Uterus (tissue), 2 donors: ENCODE measurements at regions not wholly inside any gene's neighbourhood (a gene's known extent, or its start where the extent isn't known, plus 50 kb on each side); places are given as distances from the start of the nearest gene placed in this dataset.

Experiments used
- CTCF ChIP-seq, 4 experiments: fragments of 200-600 bp in 2 of 4; fragments of 450-650 bp in 2 of 4; sonication (generic) in 2 of 4; IDR thresholded peaks; one replicate each; pipeline ENCODE4 v1.5.1; 2016 to 2019; ENCODE audit warnings: antibody characterized with exemption in 4 of 4, mild to moderate bottlenecking in 2 of 4, moderate library complexity in 1 of 4
- POLR2A ChIP-seq, 2 donors: fragments of 450-650 bp; IDR thresholded peaks; one replicate each; pipeline ENCODE4 v1.6.1; 2016; ENCODE audit warnings: antibody characterized with exemption in 2 of 2, mild to moderate bottlenecking in 1 of 2, moderate library complexity in 1 of 2

GRCh38 chr1:114314098-114314497, 160.4 kb upstream of the SYT6 start:
- TF ChIP-seq CTCF (IDR thresholded peaks at IDR 0.05) (no peak), POLR2A (IDR thresholded peaks at IDR 0.05) (no peak)
